CD4-positive, alpha-beta T cell treated with Interferon alpha-2 for 1 hour (primary cell): ENCODE measurements at regions not wholly inside any gene's neighbourhood (a gene's known extent, or its start where the extent isn't known, plus 50 kb on each side); places are given as distances from the start of the nearest gene placed in this dataset.

ENCODE experiments used
- DNase-seq, 2 donors: peaks; one replicate each; pipeline ENCODE4 v3.0.0-alpha.2; 2020 to 2022

DNA sequence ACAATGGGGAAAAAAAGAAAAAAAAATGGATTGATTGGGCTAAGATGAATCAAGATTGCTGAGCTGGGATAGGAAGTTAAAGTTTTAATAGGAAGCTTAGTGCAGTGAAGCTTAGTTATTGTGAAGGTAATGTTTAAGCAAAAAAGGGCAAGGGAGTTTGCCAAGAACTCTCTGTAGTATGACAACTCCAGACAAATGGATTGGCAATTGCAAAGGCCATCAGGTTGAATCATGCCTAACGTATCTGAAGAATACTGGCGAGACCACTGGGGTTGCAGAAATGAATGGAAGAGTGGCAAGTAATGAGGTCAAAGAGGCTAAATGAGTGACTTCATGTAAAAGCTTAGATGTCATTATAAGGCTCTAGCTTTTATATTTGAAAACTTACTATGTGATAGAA is 1654.0 kb downstream of the PCDH7 start:
- DNase-seq: no peak

DNA sequence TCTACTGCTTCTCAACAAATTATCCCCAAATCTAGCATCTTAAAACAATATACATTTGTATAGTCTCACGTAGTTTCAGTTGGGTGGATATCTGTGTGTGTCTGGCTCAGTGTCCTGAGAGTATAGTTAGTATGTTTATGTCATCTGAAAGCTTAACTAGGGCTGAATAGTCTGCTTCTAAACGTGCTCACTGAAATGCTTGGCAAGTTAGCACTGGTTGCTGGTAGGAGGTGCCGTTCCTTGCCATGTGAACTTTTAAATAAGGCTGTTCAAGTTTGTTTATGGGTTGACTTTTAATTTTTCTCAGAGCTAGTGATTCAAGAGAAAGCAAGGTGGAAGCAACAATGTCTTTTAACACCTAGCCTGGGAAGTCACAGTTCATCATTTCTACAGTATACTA is 1673.6 kb downstream of the PCDH7 start:
- DNase-seq: no peak

DNA sequence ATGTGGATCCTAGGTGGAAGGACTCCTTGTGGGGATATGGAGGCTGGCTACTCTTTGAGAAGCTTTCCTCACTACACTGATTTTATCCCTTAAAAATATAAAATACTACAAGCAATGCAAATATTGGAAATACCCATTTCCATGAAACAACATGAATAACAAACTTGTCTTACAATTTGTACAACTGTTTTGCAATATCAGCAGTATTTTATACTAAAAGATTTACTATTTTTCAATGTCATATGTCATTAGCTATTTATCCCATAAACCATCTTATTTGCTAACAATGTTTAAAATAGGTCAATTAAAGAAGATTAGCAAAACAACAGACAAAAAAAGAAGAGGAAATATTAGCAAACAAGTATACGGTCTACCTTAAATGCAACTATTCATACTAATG is 1674.1 kb downstream of the PCDH7 start:
- no peak for DNase-seq

DNA sequence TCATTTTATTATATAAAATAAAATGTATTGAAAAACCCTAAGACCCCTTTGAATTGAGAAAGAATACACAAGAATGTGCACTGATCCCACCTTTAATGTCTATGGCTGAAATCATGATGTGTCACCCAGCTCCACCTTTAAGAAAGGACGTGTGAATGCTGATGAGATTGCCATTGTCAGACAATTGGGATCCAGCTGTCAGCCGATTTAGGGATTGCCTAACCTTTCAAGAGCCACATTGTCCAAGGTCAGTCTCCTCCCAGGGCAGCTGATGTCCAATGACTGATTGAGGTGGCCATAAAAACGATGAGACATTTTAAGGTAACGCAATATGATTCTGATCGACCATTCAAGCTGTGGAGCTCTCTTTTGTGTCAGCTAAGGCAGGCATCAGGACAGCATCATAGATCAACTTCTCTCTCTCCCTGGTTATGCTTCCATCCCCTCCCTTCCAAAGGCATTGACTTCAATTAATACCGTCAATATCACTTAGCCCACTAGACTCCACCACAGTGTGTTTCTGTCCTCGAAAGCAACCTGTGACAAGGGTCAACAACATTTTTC is 1676.4 kb downstream of the PCDH7 start:
- DNase-seq: no peak

DNA sequence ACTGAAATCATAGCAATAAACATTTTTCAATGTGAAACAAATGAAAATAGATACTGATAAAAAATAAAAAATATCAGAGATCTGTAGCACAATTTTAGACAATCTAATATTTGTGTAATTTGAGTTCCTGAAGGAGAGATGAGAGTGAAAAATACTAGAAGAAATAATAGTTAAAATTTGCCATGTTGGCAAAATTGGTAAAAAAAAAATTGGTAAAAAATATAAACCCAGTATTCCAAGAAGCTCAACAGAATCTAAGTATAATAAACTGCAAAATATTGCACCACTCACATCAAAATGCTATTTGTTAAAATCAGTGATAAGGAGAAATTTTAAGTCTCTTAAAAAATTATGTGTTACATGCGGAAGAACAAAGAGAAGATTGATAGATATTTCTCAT is 1680.7 kb downstream of the PCDH7 start:
- DNase-seq: no peak

DNA sequence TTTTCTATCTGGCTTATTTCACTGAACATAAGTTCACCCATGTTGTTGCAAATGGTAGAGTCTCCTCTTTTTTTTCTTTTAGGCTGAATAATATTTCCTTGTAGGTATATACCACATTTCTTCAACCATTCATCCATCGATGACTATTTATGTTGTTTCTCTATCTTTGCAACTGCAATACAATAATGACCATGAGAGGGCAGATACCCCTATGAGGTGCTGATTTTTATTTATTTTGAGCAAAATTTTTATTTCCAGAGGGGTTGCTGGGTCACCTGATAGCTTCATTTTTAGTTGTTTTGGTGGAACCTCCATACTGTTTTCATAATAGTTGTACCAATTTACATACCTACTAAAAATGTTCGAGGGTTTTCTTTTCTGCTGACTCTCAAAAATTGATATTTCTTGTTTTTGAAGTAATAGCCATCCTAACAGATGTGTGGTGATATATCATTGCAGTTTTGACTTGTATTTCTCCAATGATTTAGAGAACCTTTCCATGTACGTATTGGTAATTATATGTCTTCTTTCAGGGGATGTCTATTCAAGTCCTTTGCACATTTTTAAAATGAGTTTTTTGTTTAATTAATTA is 1697.0 kb downstream of the PCDH7 start:
- DNase-seq: no peak

DNA sequence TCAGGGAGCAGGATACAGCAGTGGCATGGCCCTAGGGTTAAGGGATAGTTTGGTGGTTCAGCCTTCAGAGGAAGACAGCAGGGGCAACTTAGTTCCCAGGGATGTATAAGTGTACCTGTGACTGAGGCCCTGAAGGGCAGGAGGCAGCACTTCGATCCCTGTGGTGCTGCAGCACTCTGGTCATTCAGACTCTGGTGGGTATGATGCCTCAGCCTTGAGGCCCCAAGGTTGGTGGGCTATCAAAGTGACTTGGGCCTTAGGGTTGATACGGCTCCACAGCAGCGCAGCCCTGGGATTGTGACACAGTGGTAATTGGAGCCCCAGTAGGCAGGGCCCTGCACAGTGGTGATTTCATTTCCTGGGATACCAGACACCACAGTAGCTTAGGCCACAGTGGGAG is 1703.1 kb downstream of the PCDH7 start:
- no peak for DNase-seq

DNA sequence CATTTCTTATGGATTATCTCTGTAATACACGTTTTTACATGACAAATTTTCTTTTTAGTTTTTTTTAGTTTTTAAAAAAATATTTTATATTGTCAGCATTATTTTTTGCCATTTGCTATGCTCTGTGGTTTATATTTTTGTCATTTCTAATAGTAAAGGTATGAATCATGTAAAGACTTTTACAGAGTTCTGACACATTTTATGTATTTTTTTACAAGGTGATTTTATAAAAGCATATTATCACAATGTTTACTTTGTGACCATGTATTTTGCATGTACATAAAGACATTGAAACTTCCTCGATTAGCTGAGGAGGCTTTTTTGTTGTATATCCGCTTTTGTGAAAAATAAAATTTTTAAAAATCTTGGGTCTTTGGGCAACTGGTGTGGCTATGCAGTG is 1705.1 kb downstream of the PCDH7 start:
- no peak for DNase-seq

DNA sequence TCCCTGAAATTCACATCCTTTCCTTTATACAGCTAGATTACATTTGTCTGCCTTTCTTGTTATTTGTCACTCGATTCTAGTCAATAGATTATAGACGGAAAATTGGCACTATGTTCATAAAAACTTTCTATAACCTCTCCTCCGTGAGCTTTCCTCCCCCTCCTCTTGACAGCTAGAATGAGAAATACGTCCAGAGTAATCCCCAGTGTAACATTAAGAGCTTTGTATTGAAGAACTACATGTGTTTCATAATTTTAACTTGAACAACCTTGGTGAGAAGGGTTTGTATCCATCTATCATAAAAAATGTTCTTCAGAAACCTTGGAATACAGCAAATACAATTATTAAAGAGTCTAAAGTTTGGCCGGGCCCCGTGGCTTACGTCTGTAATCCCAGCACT is 1707.4 kb downstream of the PCDH7 start:
- DNase-seq: no peak

DNA sequence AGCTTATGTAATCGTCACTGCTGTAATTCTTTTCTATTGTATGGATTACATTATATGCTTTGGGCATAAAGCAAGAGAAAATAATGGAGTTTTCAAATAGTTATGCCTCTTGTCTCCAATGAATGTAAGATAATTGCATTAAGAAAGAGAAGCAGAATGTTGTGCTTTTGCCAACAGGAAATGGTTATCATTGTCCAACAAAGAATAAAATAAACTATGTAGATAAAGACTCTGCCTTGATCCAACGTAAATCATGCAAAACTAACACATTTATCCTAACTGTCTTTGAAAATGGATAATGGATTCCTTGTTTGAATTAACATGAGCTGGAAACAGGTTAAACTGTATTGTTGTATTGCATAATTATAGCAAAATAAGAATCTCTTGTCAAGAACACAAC is 1709.0 kb downstream of the PCDH7 start:
- no peak for DNase-seq

DNA sequence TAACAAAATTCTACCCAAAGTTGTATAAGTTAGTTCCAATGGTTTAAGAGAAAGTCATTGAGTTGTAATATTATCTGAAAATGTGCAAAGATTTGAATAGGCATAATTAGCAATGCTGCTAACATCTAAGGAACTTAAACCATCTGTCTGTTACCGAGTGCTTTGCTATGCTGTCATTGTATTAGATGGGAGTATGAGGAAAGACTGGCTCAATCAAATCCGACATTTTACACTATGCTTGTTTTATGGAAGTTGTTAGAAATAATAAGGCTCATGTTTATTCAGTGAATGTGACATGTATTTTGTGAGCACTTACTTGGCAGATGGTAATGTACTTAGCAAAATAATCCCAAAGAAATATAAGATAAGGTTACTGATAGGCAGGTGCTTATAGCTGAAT is 1715.1 kb downstream of the PCDH7 start:
- DNase-seq: no peak

DNA sequence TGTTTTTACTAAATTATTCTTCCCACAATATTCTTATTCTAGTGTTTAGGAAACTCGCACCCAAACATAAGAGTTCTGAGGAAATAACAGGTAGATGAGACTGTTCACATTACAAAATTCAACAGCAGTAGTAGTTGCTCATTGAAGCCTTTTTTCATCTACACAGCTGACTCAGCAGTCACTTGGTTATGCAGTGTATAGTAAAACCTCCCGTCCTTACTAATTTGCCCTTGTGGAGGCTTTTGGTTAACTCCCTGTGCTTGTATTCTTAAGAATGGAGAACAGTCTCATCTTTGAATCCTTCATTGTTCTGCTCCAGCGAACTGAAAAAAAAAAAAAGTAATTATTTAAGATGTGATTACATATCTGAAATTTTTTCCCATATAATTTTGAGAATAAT is 1716.6 kb downstream of the PCDH7 start:
- no peak for DNase-seq

DNA sequence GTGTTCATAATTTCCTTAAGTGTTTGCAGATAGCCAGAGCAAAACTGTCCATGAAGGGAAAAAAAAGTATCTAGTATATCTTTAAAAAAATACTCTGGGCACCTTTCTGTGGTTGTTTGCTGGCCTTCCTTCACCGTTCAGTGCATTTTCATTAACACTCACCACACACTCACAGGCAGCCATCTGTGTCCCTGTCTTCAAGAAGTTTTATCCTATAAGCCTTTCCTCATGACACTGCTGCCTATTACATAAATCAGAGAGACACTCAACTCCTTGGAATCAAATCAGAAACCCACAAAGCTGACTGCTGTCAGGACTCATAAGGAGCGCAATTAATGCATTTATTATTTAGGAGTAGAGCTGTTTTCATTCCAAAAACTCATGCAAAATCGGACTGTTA is 1720.2 kb downstream of the PCDH7 start:
- no peak for DNase-seq

DNA sequence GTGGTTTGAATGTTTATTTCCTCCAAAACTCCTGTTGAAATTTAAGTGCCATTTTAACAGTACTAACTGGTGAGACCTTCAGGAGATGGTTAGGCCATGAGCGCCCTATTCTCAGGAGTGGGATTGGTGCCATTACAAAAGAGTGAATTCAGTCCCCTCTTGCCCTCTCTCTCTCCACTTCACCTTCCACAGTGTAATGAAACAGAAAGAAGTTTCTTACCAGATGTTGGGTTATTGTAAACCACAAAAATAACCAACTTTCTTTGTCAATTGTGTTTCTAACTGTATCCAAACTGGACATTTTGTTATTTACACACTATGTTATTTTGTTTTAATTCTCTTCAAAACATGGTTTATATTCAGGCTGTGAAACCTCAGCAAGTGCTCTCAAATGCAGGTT is 1734.3 kb downstream of the PCDH7 start:
- DNase-seq: no peak

DNA sequence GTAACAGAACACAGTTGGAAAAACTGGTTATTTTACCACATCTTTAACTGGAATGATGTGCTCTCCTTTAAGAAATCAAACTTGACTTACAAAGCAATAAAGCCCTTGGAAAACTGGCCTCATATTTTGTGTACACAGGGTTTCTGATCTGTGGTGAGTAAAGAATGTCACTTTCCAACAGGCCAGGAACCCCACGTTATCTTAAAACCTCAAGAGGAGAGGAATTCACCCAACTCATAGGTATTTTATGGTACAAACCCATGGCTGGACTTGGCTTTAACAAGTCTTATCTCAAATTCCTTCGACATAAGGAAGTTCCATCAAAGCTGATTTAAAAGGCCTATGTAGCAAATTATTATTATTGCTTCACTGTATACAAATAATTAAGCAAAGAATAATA is 1735.1 kb downstream of the PCDH7 start:
- no peak for DNase-seq

DNA sequence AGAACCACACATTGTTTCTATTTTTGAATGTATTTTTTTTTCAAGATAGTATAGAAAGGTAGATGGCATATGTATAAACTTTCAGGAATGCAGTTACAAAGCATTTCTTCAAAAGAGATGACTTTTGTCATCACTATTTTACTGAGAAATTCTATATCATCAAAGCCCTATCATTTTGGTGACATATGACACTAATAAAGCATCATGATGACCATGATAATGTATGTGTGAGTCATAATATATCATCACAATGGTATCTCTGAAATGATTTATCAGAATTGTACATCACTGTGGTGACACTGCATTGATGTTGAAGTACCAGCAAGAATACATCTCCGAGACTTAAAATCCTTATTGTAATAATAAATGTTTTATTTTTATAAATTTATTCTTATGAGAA is 1740.8 kb downstream of the PCDH7 start:
- no peak for DNase-seq

DNA sequence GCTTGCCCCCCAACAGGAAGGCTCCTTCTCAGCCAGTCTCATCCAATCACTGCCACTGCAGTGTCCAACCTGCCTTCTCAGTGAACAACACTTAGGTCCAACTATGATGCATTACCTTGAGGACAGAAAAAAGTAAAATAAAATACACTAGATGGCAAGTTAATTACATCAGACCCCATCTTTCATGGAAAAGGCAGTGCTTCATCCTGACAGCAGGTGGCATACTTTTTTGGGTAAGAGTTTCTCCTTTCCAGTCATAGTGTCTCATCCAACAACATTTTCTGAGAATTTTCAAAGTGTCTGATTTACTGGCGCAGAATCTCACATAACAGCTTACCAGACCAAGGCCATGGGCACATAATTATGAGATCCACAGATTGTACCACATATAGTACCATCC is 1742.8 kb downstream of the PCDH7 start:
- DNase-seq: no peak

DNA sequence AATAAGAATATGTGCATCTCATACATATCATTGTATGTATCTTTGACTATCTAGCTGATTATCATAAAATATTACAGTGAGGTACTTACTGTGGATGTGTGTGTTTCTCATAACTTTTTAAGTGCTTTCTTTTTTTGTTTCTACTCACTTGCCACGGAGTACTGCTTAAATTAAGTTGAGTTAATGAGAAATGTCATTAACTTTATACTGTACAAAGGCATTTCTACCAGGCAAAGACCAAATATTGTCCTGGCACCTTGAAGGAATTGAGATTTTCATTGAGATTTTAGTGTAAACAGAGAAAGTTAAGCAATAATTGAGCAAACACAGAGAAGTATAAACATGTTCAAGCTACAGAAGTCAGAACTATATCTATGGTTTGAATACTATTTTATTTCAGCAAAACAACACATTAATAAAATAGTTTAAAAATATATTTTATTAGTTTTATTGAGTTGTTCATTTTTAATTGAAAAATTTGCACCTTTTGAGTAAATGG is 1750.0 kb downstream of the PCDH7 start:
- no peak for DNase-seq

DNA sequence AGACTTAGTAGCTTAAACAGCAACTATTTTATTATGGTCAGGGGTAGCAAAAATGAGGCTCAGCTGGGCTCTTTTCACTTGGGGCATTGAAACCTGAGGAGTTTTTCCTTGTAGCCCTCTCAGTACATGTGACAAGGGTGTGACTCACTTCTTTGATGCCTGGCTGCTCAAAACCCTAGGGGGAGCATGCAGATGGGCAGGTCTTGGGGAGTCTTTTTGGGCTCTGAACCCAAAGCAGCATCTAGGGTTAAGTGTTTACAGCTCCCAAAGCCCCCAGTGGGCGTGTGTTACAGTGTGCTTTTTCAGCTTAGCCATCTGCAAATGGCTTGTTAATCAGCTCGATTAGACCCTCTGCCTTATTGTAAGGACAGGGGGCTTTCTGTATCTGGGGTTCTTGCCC is 1752.7 kb downstream of the PCDH7 start:
- DNase-seq: no peak

DNA sequence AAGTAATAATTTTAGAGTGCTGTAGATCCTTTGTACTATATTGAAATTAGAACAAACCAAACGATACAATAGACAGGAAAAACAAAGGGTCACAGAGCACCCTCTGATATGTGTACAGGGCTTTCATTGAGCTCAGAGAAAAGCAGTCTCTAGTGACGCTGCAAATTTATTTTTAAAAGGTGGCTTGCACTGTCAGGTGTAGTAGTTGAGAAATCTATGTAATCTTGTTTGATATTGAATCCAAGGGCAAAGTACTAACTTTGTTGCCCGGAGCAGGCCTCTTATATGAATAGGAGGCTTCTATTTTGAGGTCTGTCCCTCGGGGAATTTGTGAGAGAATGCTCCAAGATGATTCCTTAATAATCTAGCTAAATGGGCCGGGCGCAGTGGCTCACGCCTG is 1755.5 kb downstream of the PCDH7 start:
- DNase-seq: no peak

DNA sequence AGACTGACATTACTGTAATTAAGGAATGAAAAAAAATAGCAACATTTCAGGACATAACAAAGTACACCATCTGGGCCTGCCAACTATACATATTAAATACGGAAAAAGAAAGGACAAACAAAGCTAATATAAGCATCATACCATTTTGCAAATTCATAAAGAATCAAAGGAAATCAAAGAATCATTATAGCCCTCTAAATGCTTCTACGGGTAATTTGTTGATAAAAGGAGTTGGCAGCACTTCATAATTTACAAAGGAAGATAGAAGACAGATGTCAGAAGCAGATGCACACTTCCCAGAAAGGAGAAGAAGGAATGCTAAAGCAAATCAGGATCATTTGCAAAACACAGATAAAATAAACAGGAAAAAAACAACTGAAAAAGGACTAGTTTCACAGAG is 1757.3 kb downstream of the PCDH7 start:
- DNase-seq: no peak

DNA sequence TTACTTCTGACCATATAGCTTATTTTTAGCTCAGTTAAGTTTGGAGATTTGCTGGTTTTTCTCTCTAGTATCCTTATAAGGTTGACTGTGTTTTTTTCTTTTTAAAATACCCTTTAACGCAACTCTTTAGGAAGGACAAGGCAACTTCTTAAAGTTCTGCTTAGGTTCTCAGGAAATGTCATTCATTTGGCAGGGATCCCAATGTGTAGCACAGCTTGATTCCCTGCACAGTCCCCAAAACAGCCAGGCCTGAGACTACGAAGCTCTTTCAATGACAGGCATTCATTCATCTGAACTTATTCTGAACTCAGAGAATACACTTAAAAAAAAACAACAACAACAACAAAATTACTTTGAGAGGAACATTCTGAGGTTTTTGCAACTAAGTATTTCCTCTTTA is 1765.8 kb downstream of the PCDH7 start:
- no peak for DNase-seq

DNA sequence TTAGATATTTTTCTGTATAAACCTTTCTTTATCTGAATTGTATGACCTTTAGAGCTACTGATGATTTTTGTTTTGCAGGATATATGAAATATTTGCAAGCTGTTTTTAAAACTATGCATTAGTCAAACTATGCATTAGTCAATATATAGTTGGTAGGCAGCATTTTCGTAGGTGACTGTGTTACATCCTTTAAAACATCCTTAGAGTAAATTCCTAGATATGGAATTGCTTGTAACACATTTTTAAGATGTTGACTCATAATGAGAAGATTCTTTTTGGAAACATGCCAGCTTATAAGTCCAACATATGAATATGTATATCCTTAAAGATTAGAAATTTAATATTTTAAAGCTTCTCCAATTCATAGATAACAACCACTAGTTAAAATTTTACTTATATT is 1768.5 kb downstream of the PCDH7 start:
- no peak for DNase-seq

DNA sequence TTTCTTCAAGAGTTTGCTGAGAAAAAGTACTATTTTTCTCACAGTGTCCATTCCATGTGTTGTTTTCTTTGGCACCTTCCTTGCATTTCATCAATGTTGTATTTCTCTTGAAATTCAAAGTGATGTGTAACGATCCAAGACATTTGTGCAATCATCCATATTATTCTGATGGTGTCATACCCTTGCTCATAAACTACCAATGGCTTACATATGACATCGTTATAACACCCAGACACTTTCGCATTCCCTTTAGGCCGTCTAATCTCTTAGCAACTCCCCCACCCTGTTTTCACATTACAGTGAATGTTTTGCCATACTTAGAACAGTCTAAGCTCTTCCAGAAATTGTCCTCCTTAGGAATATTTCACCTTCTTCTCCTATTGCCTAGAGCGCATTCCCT is 1779.0 kb downstream of the PCDH7 start:
- DNase-seq: no peak

DNA sequence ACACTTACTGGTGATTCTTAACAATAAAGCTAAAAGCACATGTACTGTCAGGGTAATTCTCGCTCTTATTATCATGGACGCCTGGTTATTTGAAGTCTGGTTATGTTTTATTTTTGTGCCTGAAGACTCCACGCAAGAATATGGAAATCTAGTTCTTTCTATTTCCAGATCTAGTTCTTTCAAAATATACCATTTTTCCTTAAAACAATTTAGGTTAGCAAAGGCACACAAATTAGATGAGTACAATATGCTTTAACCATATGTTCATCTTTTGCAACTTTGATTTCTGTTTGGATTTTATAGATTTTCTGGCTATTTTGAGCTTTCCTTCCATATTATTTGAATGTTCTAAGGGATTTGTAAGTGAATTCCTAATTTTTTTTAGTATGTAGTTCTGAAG is 1783.1 kb downstream of the PCDH7 start:
- DNase-seq: no peak

DNA sequence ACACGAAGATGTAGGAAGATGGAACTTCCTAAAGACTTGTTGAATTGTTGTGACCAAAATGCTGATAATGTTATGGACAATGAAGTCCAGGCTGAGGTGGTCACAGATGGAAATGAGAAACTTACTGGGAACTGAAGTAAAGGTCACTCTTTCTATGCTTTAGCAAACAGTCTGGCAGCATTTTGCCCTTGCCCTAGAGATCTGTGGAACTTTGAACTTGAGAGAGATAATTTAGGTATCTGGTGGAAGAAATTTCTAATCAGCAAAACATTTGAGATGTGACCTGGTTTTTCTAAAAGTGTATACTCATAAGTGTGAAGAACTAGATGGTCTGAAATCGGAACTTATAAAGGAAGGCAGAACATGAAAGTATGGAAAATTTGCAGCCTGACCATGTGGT is 1785.9 kb downstream of the PCDH7 start:
- DNase-seq: no peak
